ENCODE measurements at regions not wholly inside any gene's neighbourhood (a gene's known extent, or its start where the extent isn't known, plus 50 kb on each side); places are given as distances from the start of the nearest gene placed in this dataset.

DNA sequence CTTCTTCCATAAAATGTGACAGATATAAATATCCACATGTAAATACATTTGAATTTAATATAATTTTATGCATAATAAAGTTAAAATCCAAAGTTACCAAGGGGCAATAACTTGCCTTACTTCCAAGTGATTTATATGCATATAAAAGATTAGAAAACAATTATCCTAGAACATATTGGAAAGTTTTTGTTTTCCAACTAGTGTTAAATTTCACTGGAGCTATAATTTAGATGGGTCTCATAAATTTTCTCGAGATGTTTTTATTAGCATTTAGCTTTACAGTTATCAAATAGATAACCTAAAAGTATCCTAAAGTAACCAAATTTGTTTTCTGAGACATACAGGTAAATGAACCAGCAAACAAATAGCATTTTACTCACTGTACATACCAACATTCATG is 225.3 kb downstream of the SPRY2 start:
- Histone ChIP-seq H3K4me1 (peaks cover 17% of the 10 kb centered on the region), H3K27me3 (no peaks in the 10 kb centered on the region), H3K36me3 (no peaks in the 10 kb centered on the region), H3K4me3 (ENCODE audit: low read depth, low read length) (no peak overlapping the region), H3K9me3 (no peaks in the 10 kb centered on the region)
- DNase-seq: no peak
- TF ChIP-seq, protein P1, sequence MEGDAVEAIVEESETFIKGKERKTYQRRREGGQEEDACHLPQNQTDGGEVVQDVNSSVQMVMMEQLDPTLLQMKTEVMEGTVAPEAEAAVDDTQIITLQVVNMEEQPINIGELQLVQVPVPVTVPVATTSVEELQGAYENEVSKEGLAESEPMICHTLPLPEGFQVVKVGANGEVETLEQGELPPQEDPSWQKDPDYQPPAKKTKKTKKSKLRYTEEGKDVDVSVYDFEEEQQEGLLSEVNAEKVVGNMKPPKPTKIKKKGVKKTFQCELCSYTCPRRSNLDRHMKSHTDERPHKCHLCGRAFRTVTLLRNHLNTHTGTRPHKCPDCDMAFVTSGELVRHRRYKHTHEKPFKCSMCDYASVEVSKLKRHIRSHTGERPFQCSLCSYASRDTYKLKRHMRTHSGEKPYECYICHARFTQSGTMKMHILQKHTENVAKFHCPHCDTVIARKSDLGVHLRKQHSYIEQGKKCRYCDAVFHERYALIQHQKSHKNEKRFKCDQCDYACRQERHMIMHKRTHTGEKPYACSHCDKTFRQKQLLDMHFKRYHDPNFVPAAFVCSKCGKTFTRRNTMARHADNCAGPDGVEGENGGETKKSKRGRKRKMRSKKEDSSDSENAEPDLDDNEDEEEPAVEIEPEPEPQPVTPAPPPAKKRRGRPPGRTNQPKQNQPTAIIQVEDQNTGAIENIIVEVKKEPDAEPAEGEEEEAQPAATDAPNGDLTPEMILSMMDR (IDR thresholded peaks at IDR 0.05; ENCODE audit: low read depth, low read length): no peak

DNA sequence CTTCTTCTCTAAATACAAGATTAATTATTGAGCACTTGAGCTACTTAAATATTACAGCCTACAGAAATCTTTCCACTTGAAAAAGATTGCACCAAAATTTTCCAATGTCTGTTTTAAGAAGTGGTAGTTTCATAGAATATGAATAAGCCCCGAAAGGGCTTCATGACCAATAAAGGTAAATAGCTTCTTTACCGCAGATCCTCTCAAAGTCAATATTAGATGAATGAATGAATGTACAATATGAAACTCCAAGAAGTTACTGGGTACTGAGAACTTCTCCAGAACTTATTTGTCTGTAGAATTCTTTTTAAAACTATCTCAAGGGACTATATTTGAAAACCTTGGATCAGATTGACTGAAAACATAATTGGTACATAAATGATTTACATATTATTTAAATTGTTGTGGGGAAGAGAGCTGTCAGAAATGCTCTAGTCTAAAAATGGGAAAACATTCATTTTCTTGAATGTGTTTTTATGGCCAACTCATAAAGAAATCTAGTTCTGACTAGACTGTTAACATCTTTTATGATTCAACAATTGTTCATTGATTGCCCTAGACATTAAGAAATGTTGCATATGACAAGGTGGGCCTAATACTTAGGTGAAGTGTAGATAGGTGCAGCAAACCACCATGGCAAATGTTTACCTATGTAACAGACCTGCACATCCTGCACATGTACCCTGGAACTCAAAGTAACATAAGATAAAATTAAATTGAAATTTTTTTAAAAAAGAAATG is 227.0 kb downstream of the SPRY2 start:
- H3K4me1 ChIP-seq: peaks cover 15% of the 10 kb centered on the region
- H3K27me3 ChIP-seq: no peaks in the 10 kb centered on the region
- no peak for DNase-seq
- H3K9me3 ChIP-seq: no peaks in the 10 kb centered on the region
- TF ChIP-seq, protein P1 (IDR thresholded peaks at IDR 0.05; ENCODE audit: low read depth, low read length): no peak
- H3K36me3 ChIP-seq: no peaks in the 10 kb centered on the region
- no peak overlapping the region for H3K4me3 ChIP-seq (ENCODE audit: low read depth, low read length)

DNA sequence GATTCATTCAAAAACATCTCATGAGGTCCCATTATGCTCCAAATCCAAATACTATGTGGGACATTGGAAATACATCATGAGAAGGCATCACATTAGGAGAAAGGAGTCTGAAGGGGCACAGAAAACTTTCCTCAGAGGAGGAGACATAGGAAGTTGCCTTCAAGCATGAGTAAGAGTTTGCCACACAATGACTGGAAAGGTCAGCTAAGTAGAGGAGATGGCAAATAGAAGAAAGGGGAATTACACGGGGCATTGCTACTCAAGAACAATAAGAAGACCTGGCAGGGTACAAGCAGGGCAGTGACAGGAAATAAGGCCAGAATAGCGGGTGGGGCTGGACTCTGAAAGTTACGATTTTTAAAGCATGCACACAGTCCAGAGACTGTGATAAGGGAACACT is 231.6 kb downstream of the SPRY2 start:
- DNase-seq: no peak
- no peak overlapping the region for H3K4me3 ChIP-seq (ENCODE audit: low read depth, low read length)
- H3K36me3 ChIP-seq: no peaks in the 10 kb centered on the region
- no peaks in the 10 kb centered on the region for H3K4me1 ChIP-seq
- TF ChIP-seq, protein P1 (IDR thresholded peaks at IDR 0.05; ENCODE audit: low read depth, low read length): no peak
- no peaks in the 10 kb centered on the region for H3K27me3 ChIP-seq
- no peaks in the 10 kb centered on the region for H3K9me3 ChIP-seq

DNA sequence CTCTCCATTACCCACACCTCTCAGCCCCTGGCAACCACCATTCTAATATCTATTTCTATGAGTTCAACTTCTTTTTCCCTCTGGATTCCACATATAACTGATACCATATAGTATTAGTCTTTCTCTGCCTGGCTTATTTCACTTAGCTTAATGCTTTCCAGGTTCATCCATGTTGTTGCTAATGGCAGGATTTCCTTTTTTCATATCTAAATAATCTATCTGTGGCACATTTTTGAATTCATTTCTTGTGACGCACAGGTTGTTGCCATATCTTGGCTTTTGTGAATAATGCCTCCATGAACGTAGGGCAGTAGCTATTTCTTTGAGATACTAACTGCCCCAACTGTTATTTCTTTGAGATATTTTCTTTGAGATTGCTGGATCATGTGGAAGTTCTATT is 235.6 kb downstream of the SPRY2 start:
- H3K27me3 ChIP-seq: no peaks in the 10 kb centered on the region
- TF ChIP-seq, protein P1 (IDR thresholded peaks at IDR 0.05; ENCODE audit: low read depth, low read length): no peak
- H3K36me3 ChIP-seq: no peaks in the 10 kb centered on the region
- H3K4me3 ChIP-seq (ENCODE audit: low read depth, low read length): no peak overlapping the region
- H3K4me1 ChIP-seq: peaks cover 4% of the 10 kb centered on the region
- H3K9me3 ChIP-seq: no peaks in the 10 kb centered on the region
- no peak for DNase-seq

DNA sequence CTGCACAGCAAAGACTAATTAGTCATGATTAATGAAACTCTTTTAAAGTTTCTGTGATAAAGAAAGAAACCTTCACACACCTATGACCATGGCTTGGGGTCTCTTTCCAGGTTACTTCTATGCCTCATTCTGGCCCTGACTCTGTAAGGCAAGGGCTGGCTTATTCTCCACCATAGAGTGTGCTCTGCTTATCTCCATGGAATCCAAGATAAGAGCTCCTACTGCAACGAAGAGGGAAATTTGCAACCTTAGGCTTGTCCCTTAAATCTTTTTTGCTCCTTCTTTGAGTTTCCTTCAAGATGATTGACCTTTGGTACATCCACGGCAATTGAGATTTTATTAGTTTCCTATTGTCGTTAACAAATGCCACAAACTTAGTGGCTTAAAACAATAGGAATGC is 239.9 kb downstream of the SPRY2 start:
- TF ChIP-seq, protein P1 (IDR thresholded peaks at IDR 0.05; ENCODE audit: low read depth, low read length): no peak
- no peak for DNase-seq
- no peaks in the 10 kb centered on the region for H3K9me3 ChIP-seq
- H3K27me3 ChIP-seq: no peaks in the 10 kb centered on the region
- H3K4me3 ChIP-seq (ENCODE audit: low read depth, low read length): no peak overlapping the region
- peaks cover 4% of the 10 kb centered on the region for H3K4me1 ChIP-seq
- no peaks in the 10 kb centered on the region for H3K36me3 ChIP-seq

DNA sequence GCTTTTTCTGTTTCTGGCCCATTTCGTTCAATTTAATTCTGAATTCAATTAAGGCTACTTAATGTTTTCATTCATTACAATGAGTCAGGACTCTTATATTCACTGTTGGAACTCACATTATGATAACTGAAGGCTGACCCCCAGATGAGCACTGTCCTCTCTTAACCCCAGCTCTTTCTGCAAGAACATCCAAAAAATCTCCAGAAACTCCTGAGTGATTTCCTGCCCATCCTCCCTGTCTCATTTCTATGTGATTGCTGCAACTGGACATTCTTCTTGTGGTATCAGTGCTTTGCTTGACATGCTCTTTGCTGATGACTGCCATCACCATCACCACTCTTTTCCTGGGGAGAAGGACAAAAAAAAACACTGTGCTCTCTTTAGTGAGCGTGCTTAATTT is 240.3 kb downstream of the SPRY2 start:
- TF ChIP-seq, protein P1 (IDR thresholded peaks at IDR 0.05; ENCODE audit: low read depth, low read length): no peak
- H3K27me3 ChIP-seq: no peaks in the 10 kb centered on the region
- DNase-seq: no peak

More for the DNA sequence above, 240.3 kb downstream of the SPRY2 start:
- H3K9me3 ChIP-seq: no peaks in the 10 kb centered on the region
- no peak overlapping the region for H3K4me3 ChIP-seq (ENCODE audit: low read depth, low read length)
- H3K36me3 ChIP-seq: no peaks in the 10 kb centered on the region
- H3K4me1 ChIP-seq: peaks cover 4% of the 10 kb centered on the region

Data from BE2C (cell line).